Thyroid gland (tissue), 4 donors: ENCODE measurements at regions not wholly inside any gene's neighbourhood (a gene's known extent, or its start where the extent isn't known, plus 50 kb on each side); places are given as distances from the start of the nearest gene placed in this dataset.

Experiments used
- DNase-seq, 2 donors: peaks; one replicate each; pipeline ENCODE4 v3.0.0-alpha.2; 2019
- H3K27ac ChIP-seq, 3 donors: fragments of 200-600 bp; sonication (generic); 1 replicate in 2 of 3; 2 replicates in 1 of 3; pipeline ENCODE4 v1.5.1; 2016 to 2019; ENCODE audit warnings: mild to moderate bottlenecking in 1 of 3, moderate library complexity in 1 of 3
- H3K27me3 ChIP-seq: fragments of 200-600 bp; sonication (generic); one replicate; pipeline ENCODE4 v1.5.1; 2019
- H3K36me3 ChIP-seq, 2 donors: fragments of 200-600 bp; sonication (generic); one replicate each; pipeline ENCODE4 v1.5.1; 2016 to 2019
- H3K4me1 ChIP-seq, 2 donors: fragments of 200-600 bp; sonication (generic); one replicate each; pipeline ENCODE4 v1.5.1; 2017 to 2019
- H3K4me3 ChIP-seq, 3 donors: fragments of 200-600 bp; sonication (generic); replicated peaks in 1 of 3; 1 replicate in 2 of 3; 2 replicates in 1 of 3; pipeline ENCODE4 v1.5.1; 2016; ENCODE audit warnings: mild to moderate bottlenecking in 1 of 3
- H3K9me3 ChIP-seq: fragments of 200-600 bp; sonication (generic); one replicate; pipeline ENCODE4 v1.5.1; 2017
- CTCF ChIP-seq, 6 experiments: fragments of 200-600 bp in 3 of 6; fragments of 450-650 bp in 3 of 6; sonication (generic) in 3 of 6; IDR thresholded peaks; one replicate each; pipeline ENCODE4 v1.5.1; 2016 to 2019; ENCODE audit warnings: antibody characterized with exemption in 6 of 6, mild to moderate bottlenecking in 2 of 6, inconsistent platforms in 1 of 6, moderate library complexity in 1 of 6
- POLR2A ChIP-seq, 2 donors: fragments of 450-650 bp; IDR thresholded peaks; one replicate each; pipeline ENCODE4 v1.6.1; 2017; ENCODE audit warnings: antibody characterized with exemption in 2 of 2, mild to moderate bottlenecking in 2 of 2, moderate library complexity in 1 of 2
- WGBS, 2 donors: methylation state at CpG; one replicate each; pipeline ENCODE4 v1.1.5; 2017; 5-methylcytosine and 5-hydroxymethylcytosine counted together
- intact Hi-C: fragments of 100-400 bp; cut with DNase I; formaldehyde crosslinking; loops from one replicate; pipeline ENCODE4 v1.15.1; 2023

GRCh38 chr11:91199866-91200265, 977.0 kb upstream of the CHORDC1 start:
- no peak for TF ChIP-seq CTCF (IDR thresholded peaks at IDR 0.05)
- TF ChIP-seq POLR2A (IDR thresholded peaks at IDR 0.05) = no peak
- H3K36me3 ChIP-seq = no peaks in the 10 kb centered on the region
- H3K9me3 ChIP-seq = no peaks in the 10 kb centered on the region
- H3K27me3 ChIP-seq = no peaks in the 10 kb centered on the region
- H3K27ac ChIP-seq = no peak overlapping the region
- intact Hi-C loops = no loop called here
- DNase-seq = no peak
- H3K4me1 ChIP-seq = no peaks in the 10 kb centered on the region
- no peak overlapping the region for H3K4me3 ChIP-seq
- 63 to 82% methylated on average over 1 of the region's 1 CpG for WGBS, 2 donors

GRCh38 chr11:91194546-91194945, 971.7 kb upstream of the CHORDC1 start:
- 61 to 68% methylated on average over 2 of the region's 2 CpGs for WGBS, 2 donors
- H3K4me3 ChIP-seq = no peak overlapping the region
- TF ChIP-seq CTCF (IDR thresholded peaks at IDR 0.05) (no peak), POLR2A (IDR thresholded peaks at IDR 0.05) (no peak)
- H3K27ac ChIP-seq = no peak overlapping the region
- intact Hi-C loops = no loop called here
- H3K9me3 ChIP-seq = no peaks in the 10 kb centered on the region
- H3K27me3 ChIP-seq = no peaks in the 10 kb centered on the region
- no peaks in the 10 kb centered on the region for H3K36me3 ChIP-seq
- no peaks in the 10 kb centered on the region for H3K4me1 ChIP-seq
- no peak for DNase-seq

- Histone ChIP-seq H3K9me3 (no peaks in the 10 kb centered on the region), H3K4me3 (no peak overlapping the region), H3K27me3 (no peaks in the 10 kb centered on the region), H3K27ac (no peak overlapping the region), H3K36me3 (no peaks in the 10 kb centered on the region), H3K4me1 (no peaks in the 10 kb centered on the region)
- WGBS, 2 donors = 92 to 93% methylated on average over 6 of the region's 6 CpGs
- TF ChIP-seq CTCF (IDR thresholded peaks at IDR 0.05) (no peak), POLR2A (IDR thresholded peaks at IDR 0.05) (no peak)
- intact Hi-C loops = no loop called here
- no peak for DNase-seq
These were observed 965.6 kb upstream of the CHORDC1 start for GRCh38 chr11:91188484-91188883.

GRCh38 chr11:91187314-91187713, 964.5 kb upstream of the CHORDC1 start:
- TF ChIP-seq POLR2A (IDR thresholded peaks at IDR 0.05) (no peak), CTCF (IDR thresholded peaks at IDR 0.05) (no peak)
- intact Hi-C loops = no loop called here
- H3K9me3 ChIP-seq = no peaks in the 10 kb centered on the region

GRCh38 chr11:91178366-91178765, 955.5 kb upstream of the CHORDC1 start:
- 75% methylated on average over 1 of the region's 1 CpG for whole genome bisulfite sequencing, 2 donors
- H3K9me3 ChIP-seq = no peaks in the 10 kb centered on the region
- DNase-seq = no peak
- no peak overlapping the region for H3K27ac ChIP-seq
- TF ChIP-seq POLR2A (IDR thresholded peaks at IDR 0.05) (no peak), CTCF (IDR thresholded peaks at IDR 0.05) (no peak)
- no peaks in the 10 kb centered on the region for H3K4me1 ChIP-seq
- H3K4me3 ChIP-seq = no peak overlapping the region
- no peaks in the 10 kb centered on the region for H3K36me3 ChIP-seq
- intact Hi-C loops = no loop called here
- H3K27me3 ChIP-seq = no peaks in the 10 kb centered on the region

More at GRCh38 chr11:91187314-91187713, 964.5 kb upstream of the CHORDC1 start:
- 74 to 86% methylated on average over 2 of the region's 2 CpGs for WGBS, 2 donors
- no peaks in the 10 kb centered on the region for H3K4me1 ChIP-seq
- no peak overlapping the region for H3K27ac ChIP-seq
- no peak overlapping the region for H3K4me3 ChIP-seq
- DNase-seq = no peak
- H3K27me3 ChIP-seq = no peaks in the 10 kb centered on the region
- no peaks in the 10 kb centered on the region for H3K36me3 ChIP-seq
